ENCODE measurements at regions not wholly inside any gene's neighbourhood (a gene's known extent, or its start where the extent isn't known, plus 50 kb on each side); places are given as distances from the start of the nearest gene placed in this dataset.

DNA sequence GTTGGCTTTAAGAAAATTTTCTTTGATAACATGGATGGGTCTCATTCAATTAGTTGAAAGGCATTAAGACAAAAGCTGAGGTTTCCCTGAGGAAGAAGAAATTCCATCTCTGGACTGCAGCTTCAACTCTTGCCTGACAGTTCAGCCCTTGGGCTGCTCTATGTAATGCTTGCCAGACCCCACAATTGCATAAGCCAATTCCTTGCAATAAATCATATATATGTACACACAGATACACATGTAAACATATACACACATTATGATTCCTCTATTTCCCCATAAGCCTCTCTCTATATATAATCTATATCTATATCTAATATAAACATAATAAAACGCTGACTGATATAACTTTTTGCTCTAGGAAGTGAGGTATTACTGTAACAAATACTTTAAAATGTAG, 301.5 kb upstream of the PRMT6 start:
- DNase-seq (ENCODE audit: low read depth in 2 of 2) = no peak

DNA sequence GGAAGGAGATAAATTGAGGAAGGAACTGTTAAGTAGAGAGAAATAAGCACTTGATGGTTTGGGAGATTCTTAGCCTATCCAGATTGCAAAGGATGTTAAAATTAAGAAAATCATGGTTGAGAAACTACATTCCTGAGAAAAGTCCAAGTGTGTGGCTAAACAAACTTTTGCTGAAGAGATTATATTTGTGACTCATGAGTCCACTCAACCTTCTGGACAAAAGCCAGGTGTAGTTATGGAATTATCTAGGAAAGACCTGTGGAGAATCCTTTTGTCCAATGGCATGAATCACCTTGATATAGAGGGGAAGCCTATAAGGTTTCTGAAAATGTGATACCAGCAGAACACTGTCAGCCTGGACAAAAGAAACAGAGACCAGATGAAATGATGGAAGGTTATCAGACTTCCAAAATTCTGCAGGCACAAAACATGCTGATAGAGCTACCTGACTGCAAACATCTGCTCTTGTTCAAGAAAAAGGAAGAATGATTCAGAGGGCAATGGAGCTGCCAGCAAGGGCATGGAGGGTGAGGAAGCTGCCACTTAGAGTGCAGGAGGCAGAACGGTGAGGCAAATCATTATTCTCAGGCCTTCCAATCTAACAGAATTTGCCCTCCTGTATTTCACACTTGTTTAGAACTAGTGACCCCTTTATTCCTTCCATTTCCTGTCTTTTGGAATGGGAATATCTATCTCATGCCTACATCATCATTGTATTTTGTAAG, 300.6 kb upstream of the PRMT6 start:
- DNase-seq (ENCODE audit: low read depth in 2 of 2) = no peak

DNA sequence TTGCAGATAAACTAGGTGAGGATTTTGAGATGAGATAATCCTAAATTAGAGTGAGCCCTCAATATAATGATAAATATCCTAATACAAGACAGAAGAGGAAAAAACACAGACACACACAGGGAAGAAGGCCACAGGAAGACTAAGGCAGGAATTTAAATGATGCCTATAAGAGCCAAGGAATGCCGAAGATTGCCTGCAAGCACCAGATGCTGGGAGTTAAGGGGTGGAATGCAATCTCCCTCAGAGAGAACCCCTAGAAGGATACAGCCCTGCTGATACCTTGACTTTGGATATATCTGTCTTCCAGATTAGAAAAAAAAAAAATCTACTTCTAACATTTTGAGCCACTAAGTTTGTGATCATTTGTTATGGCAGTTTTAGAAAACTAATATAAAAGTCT, 299.7 kb upstream of the PRMT6 start:
- DNase-seq (ENCODE audit: low read depth in 2 of 2) = no peak

DNA sequence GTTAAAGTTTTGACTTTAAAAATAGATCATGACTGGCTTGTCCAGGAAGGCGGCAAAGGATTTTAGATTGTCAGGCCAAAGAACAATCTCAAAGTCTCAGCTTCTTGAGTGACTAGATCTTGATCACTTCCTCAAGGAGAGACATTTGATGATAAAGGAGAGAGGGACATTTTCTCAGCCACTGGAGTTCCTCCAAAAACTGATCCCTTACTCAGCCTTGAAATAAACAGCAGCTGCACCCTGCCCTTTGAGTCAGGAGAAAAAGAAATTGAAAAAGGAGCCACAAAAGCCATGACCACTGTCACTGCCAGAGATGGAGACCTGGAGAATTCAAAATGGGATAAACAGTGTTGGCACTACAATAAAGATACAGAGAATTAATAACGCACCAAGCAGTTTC, 288.4 kb upstream of the PRMT6 start:
- no peak for DNase-seq (ENCODE audit: low read depth in 2 of 2)

DNA sequence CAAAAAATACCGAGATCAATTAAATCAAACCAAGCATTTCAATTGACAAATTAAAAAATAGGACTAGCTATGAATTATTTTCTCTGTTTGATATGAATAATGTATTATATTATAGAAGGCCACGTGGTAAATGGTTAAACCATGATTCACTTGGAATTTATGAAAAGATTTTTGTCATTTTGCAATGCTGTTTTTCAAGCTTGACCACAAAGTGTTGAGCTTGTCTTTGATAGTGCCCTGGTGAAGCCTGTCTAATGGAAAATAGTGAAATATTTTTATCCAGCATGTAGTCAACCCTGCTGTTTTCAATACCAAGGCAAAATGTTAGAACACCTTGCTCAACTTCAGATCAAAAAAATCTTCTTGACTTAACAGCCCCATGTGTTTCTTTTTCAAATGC, 288.0 kb upstream of the PRMT6 start:
- no peak for DNase-seq (ENCODE audit: low read depth in 2 of 2)

DNA sequence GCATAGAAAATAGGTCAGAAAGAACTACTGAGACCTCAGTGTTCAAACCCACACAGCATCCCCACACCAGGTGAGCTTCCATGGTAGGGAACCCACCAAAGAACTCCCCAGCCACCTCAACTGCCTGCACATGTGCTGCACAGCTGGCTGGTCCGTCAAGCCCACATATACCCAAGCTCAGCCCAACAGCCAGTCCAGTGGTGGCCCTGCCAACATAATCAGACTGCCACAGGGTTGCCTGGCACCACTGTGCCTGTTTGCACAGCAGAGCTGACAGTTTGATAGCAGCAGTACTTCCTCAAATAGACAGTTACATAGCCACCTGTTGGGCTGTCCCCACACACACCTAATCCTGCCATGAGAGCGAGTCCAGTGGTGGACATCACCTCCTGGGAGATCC, 283.3 kb upstream of the PRMT6 start:
- no peak for DNase-seq (ENCODE audit: low read depth in 2 of 2)

DNA sequence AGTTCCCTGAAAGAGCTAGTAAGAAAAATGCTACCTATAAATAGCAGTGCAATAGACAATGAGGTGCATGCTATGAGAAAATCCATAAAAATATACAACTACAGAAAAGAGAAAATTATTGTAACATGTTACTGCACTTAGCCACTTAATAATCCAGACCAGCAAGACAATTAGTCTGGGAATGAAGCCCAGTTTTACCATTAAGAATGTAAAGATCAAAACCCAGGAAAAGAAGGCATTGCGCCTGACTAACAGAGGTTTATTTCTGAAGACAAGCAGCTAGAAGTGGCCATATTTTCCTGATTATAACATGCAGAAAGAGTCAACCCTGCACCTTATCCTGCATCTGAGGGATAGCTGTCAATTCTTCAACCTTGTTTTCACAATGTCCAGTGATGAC, 276.4 kb upstream of the PRMT6 start:
- no peak for DNase-seq (ENCODE audit: low read depth in 2 of 2)

DNA sequence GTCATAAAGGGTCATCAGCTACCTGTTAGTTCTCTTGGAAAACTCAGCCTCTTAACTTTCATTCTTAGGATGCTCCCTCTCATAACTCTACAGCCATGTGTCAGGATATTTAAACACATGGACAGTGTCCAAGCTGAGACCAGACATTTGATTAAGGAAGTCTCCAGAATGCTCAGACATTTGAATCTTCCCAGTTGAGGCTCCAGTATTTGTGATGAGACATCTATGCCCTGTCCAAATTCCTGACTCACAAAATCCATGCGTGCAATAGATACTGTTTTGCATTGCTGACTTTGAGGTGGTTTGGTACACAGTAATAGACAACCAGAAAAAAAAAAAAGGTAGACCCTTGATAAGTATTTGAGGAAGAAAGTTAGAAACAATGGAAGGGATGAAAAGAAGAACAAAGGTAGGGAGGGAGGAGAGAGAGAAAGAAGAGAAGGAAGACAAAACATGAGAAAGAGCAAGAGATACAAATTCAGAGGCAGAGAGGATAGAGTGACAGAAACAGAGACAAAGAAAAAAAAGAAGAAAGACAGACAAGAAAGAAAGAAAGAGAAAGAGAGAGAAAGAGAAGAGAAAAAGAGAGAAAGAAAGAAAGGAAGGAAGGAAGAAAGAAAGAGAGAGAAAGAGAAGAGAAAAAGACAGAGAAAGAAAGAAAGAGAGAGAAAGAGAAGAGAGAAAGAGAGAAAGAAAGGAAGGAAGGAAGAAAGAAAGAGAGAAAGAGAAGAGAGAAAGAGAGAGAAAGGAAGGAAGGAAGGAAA, 275.5 kb upstream of the PRMT6 start:
- no peak for DNase-seq (ENCODE audit: low read depth in 2 of 2)

DNA sequence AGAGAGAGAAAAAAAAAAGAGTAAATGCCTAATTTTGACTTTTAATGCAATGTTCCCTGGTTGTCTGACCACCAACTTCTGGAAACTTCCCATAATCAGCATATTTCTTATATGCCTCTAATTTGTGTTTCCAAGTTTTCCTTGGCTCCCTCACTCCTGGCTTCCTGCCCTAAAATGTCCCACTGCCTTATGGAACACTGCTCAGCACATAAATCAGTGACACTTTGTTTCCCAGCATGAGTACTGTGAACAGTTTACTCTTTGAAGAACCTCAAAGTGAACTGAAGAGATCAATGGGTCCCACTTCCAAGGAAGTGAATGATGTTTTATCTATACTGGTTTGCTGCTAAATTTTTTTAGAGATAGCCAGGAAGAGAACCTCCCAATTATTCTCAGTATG, 271.3 kb upstream of the PRMT6 start:
- no peak for DNase-seq (ENCODE audit: low read depth in 2 of 2)

DNA sequence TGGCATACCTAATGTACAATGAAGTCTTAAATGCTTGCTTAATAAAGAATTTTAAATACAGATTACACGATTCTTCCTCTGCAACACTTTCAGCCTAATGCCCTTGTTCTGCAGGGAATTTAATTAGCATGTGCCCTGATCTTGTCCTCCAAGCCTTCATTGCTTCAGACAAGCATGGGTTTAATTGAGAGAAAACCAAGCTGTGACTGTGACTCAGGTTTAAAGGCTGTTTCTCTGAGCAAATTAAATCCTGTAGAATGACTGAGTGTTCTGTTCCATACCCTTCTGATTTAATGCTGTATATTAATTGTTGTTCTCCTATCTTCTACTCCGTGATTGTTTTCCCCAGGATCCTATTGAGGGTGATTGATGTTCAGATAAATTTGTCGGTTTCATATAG, 269.0 kb upstream of the PRMT6 start:
- DNase-seq (ENCODE audit: low read depth in 2 of 2) = no peak

DNA sequence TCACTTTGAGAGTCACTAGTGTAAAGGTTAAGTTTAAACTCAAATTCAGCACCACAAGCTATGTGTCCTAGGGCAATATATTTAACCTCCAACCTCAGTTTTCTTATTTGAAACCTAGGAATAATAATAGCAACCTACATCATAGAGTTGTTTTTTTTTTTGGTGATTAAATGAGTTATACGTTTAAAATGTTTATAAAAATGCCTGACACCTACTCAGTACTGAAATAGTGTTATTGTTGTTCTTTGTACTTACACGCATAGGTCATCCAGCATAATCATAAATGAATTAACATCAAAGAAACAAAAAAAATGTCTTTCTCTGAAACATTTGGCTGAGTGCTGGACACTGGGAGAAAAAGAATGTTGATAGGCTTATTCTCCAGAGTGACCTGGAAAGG, 266.8 kb upstream of the PRMT6 start:
- no peak for DNase-seq (ENCODE audit: low read depth in 2 of 2)

DNA sequence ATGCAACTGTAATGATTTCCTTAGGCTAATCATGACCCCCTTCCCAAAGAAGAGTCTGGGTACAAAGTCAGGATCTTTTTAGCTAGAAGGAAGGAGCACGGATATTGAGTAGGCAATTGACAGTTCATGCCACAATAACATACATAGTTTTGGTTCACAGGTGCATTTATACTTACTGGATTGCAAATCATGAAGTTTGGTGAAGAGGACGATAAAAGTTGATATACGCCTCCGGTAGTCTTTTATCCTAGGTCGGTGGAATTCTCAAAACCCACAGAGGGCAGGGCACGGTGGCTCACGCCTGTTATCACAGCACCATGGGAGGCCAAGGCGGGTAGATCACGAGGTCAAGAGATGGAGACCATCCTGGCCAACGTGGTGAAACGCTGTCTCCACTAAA, 265.4 kb upstream of the PRMT6 start:
- DNase-seq (ENCODE audit: low read depth in 2 of 2) = no peak

DNA sequence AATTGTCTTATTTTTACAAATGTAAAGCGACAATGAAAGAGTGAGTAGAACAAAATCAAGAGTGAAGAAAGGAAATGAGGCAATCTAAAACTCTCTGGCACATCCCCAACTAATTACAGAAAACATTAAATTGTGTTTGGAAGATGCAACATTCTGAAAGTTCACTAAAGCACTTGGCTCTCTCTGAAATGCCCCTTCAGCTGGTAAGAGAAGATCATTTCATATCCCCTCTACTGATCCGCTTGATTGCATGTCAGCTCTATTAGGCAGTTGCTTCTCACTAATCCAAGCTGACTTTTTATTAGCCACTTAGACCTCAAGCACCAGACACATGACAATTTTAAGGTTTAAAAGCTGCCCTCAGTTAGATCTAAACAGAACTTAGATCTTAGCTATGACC, 262.8 kb upstream of the PRMT6 start:
- no peak for DNase-seq (ENCODE audit: low read depth in 2 of 2)

DNA sequence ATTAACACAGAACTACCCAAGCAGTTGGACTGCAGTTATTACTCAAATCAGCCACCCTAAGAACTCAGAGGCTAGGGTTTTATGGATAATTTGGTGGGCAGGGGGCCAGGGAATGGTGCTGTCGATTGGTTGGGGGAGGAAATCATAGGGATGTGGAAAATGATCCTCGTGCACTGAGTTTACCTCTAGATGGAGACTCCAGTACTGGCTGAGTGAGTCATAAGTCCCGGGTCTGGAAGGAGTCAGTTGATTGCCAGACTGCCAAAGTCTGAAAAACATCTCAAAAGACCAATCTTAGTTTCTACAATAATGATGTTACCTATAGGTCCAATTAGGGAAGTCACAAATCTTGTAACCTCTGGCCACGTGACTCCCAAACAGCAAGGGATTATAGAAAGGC, 257.5 kb upstream of the PRMT6 start:
- no peak for DNase-seq (ENCODE audit: low read depth in 2 of 2)

DNA sequence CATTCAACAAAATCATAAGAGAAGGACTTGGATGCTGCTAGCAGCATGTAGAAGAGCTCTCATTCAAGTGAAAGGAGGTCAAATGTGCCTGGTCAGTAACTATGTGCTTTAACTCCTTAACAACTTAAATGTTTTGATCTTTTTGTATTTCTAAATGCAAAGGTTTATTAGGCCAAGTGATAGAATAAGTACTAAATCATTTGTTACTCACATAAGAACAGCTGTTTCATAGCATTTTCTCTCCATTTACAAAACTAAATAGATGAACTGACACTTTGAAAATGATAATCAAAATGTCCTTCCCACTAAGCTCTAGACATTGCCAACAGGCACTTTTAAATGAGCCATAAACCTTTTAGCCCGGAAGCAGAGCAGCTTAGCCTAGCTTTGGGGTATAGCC, 254.3 kb upstream of the PRMT6 start:
- no peak for DNase-seq (ENCODE audit: low read depth in 2 of 2)

DNA sequence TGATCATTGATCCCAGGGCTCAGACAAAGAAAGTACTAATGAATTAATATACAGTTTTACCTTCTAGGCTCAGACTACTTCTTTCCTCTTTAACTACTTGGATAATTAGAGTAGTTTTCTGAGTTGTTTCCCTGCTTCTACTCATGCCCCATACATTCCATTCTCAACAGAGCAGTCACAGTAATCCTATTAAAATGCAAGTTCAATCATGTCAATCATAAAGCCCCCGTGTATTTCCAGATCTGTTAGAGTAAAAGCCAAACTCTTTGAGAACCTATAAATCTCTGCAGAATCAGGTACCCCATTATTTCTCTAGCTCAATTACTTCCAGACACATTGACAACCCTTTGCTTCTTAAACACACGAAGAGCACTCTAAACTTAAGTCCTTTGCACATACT, 242.1 kb upstream of the PRMT6 start:
- DNase-seq (ENCODE audit: low read depth in 2 of 2) = no peak

DNA sequence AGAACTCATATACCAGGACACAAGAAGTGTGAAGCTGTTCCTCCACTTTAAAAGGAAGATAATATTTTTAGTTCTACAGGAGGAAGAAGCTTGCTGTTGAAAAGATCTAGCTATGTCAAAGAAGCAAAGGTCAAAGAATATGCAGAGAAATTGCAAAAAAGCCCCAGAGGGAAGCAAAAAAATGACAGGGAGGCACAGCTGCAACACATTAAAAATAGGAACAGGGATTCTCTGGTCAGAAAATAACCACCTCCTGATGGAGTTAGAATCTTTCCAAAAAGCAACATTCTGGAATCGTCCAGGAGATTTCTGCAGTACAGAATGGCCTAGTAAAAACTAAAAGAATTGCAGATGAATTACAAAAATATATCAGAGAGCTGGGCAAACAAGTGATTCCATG, 238.9 kb upstream of the PRMT6 start:
- DNase-seq (ENCODE audit: low read depth in 2 of 2) = no peak

DNA sequence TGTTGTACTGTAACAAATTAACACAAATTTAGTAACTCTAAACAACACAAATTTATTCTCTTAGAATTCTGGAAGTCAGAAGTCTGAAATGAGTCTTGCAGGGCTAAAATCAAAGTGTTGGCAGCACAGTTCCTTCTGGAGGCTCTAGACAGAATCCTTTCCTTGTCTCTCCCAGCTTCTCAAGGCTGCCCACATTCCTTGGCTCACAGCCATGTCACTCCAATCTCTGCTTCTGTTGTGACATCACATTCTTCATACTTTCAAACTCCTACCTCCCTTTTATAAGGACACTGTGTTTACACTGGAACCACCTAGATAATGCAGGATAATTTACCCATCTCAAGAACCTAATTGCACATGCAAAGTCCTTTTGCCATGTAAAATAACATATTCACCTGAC, 225.0 kb upstream of the PRMT6 start:
- DNase-seq (ENCODE audit: low read depth in 2 of 2) = no peak

DNA sequence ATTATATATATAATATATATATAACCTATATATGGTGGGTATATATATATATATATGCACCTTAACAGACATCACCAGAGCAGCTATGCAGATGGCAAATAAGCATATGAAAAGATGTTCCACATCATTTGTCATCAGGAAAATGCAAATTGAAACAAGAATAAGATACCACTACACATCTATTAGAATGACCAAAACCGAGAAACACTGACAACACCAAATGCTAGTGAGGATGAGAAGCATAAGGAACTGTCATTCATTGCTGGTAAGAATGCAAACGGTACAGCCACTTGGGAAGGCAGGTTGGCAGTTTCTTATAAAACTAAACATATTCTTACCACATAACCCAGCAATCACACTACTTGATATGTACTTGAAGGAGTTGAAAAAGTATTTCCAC, 219.8 kb upstream of the PRMT6 start:
- no peak for DNase-seq (ENCODE audit: low read depth in 2 of 2)

DNA sequence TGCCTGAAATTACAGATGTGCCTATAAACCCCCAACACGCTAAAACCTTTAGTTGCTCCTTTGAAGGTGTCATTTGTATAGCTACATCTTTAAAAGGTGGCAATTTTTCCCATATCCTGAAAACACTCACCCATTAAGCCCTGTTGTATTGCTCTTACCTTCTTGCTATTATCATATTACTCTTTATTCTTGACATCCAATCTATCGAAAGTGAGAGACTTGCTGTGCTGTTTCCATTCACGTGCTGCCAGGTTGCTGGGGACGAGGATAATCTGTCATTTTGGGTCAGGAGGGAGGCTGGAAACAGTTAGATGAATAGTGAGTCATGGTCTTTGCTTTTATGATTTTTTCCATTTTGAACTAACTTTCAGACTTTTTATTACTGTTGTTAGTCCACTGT, 213.0 kb upstream of the PRMT6 start:
- DNase-seq (ENCODE audit: low read depth in 2 of 2) = no peak

DNA sequence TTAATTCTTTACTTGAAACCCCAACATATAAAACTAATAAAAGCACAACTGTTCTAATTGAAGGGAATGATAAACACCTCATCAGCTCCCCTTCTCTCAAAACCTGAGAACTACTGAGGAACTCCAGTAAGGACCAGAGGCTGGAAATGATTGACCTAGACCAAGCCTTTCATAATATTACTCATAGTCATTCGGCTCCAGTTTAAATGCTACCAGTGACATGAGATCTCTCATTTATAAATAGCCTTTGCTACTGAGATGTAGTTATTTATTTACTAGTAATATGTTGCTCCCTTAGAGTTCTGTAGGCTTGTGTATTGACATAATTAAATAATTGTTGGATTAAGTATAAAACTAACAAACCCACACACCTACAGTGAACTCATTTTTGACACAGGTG, 209.8 kb upstream of the PRMT6 start:
- no peak for DNase-seq (ENCODE audit: low read depth in 2 of 2)

DNA sequence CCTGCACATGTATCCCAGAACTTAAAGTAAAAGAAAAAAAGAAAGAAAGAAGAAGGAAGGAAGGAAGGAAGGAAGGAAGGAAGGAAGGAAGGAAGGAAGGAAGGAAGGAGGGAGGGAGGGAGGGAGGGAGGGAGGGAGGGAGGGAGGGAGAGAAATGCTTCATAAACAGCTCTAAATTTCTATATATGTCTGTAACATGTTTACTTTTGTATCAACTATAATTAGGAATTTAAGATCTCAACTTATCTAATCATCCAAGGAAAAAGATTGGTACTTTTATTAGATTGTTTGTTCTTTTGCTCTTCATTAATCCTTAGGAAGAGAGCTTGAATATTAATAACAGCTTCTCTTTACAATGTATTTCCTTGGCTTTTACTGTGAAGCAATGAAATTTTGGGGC, 195.4 kb upstream of the PRMT6 start:
- DNase-seq (ENCODE audit: low read depth in 2 of 2) = no peak

DNA sequence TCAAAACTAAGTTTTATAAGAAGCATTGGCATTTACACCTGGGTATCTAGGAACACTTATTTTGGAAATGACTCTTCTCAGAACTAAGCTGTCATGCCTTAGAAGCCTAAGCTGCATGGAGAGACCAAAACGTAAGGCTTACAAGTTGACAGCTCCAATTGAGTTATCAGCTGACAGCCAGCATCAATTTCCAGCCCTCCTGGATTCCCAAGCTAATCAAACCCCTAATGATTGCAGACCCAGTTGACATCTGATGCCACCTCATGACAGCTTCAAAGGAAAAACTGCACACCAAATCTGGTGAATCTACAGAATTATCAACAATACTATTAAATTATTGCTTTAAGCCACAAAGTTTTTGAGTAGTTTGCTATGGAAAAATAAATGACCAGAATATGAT, 187.6 kb upstream of the PRMT6 start:
- DNase-seq (ENCODE audit: low read depth in 2 of 2) = no peak

DNA sequence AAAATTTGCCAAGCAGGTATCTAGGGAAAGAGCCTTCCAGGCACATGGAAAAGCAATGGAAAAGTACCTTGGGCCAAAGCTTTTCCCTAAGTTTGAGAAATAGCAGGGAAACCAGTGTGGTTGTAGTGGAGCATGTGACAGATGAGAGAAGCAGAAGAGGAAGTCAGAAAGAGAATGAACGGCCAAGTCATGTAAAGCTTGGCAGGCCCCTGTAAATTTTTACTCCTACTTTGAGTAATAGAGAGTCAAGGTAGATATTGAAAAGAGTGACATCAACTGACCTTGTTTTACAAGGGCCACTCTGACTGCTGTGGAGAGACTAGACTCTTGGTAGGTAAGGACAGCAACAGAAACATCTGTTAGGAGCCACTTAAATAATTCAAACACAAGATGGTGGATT, 180.9 kb upstream of the PRMT6 start:
- no peak for DNase-seq (ENCODE audit: low read depth in 2 of 2)
